ENCODE measurements at regions not wholly inside any gene's neighbourhood (a gene's known extent, or its start where the extent isn't known, plus 50 kb on each side); places are given as distances from the start of the nearest gene placed in this dataset.

GRCh38 chr9:29001006-29001405, 1427.7 kb upstream of the C9orf72 start:
- TF ChIP-seq POLR2A (IDR thresholded peaks at IDR 0.05) (no peak), EP300 (IDR thresholded peaks at IDR 0.05) (no peak)
- TF ChIP-seq, protein P1, sequence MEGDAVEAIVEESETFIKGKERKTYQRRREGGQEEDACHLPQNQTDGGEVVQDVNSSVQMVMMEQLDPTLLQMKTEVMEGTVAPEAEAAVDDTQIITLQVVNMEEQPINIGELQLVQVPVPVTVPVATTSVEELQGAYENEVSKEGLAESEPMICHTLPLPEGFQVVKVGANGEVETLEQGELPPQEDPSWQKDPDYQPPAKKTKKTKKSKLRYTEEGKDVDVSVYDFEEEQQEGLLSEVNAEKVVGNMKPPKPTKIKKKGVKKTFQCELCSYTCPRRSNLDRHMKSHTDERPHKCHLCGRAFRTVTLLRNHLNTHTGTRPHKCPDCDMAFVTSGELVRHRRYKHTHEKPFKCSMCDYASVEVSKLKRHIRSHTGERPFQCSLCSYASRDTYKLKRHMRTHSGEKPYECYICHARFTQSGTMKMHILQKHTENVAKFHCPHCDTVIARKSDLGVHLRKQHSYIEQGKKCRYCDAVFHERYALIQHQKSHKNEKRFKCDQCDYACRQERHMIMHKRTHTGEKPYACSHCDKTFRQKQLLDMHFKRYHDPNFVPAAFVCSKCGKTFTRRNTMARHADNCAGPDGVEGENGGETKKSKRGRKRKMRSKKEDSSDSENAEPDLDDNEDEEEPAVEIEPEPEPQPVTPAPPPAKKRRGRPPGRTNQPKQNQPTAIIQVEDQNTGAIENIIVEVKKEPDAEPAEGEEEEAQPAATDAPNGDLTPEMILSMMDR (IDR thresholded peaks at IDR 0.05), result no peak
- Histone ChIP-seq H3K36me3 (no peaks in the 10 kb centered on the region), H3K27me3 (no peaks in the 10 kb centered on the region), H3K4me3 (no peak overlapping the region), H3K27ac (no peak overlapping the region), H3K4me1 (ENCODE audit: insufficient read depth) (no peaks in the 10 kb centered on the region), H3K9me3 (no peaks in the 10 kb centered on the region)
- DNase-seq, result no peak
- WGBS, 3 donors, result 63 to 78% (median 76%) methylated on average over 3 of the region's 3 CpGs
- intact Hi-C loops (cut with DNase I), result no loop called here

DNA sequence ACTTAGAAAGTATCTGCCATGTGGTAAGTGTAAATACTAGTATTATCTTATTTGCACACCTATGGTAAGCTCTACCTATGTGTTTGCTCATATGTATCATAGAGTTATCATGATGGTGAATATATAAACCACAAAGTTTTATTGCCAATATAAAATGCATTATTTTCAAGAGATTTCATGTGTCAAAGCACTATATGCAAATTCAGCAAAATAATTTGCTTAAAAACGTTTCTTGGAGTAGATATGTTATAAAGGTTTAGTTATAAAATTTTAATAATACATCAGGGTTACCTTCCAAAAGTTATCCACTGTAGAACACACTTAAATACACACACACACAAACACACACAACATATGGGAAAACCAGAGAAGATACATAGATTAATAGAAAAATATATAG, 1431.7 kb upstream of the C9orf72 start:
- no peak overlapping the region for H3K4me3 ChIP-seq
- 24 to 38% (median 37%) methylated on average over 1 of the region's 1 CpG for WGBS, 3 donors
- no peaks in the 10 kb centered on the region for H3K36me3 ChIP-seq
- no peak overlapping the region for H3K27ac ChIP-seq
- H3K9me3 ChIP-seq, result no peaks in the 10 kb centered on the region
- intact Hi-C loops (cut with DNase I), result no loop called here
- H3K27me3 ChIP-seq, result no peaks in the 10 kb centered on the region
- no peaks in the 10 kb centered on the region for H3K4me1 ChIP-seq (ENCODE audit: insufficient read depth)
- no peak for DNase-seq
- TF ChIP-seq POLR2A (IDR thresholded peaks at IDR 0.05) (no peak), EP300 (IDR thresholded peaks at IDR 0.05) (no peak)
- TF ChIP-seq, protein P1 (IDR thresholded peaks at IDR 0.05), result no peak

- intact Hi-C loops (cut with DNase I), result no loop called here
- H3K4me1 ChIP-seq (ENCODE audit: insufficient read depth), result no peaks in the 10 kb centered on the region
- no peaks in the 10 kb centered on the region for H3K36me3 ChIP-seq
- no peak for DNase-seq
- H3K9me3 ChIP-seq, result no peaks in the 10 kb centered on the region
- WGBS, 3 donors, result 32 to 54% (median 36%) methylated on average over 4 of the region's 4 CpGs
- H3K27me3 ChIP-seq, result no peaks in the 10 kb centered on the region
- H3K27ac ChIP-seq, result no peak overlapping the region
- TF ChIP-seq, protein P1 (IDR thresholded peaks at IDR 0.05), result no peak
- TF ChIP-seq POLR2A (IDR thresholded peaks at IDR 0.05), result no peak
- TF ChIP-seq EP300 (IDR thresholded peaks at IDR 0.05), result no peak
- H3K4me3 ChIP-seq, result no peak overlapping the region
These were observed 1433.3 kb upstream of the C9orf72 start for GRCh38 chr9:29006628-29007027.

DNA sequence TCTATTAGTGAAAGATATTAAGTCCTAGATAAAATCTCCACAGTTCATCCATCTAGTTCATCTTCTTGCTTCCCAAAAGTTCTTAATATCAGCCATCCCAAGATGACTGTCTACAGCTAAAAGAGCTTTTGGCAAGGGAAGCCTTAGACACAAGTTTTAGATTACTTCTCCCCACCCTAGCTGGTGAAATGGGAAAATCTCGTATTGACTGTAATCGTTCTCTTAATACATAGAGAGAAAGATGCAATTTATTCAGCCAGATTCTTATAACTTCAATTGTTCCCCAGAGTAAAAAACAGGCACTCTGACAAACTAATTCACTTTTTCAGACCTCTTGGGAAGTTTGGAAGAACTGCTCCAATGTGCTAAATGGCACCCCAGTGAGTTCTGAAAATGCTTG, 1439.6 kb upstream of the C9orf72 start:
- no peak for DNase-seq
- H3K4me3 ChIP-seq, result no peak overlapping the region
- TF ChIP-seq, protein P1 (IDR thresholded peaks at IDR 0.05), result no peak
- no peak for TF ChIP-seq EP300 (IDR thresholded peaks at IDR 0.05)
- TF ChIP-seq POLR2A (IDR thresholded peaks at IDR 0.05), result no peak
- no peaks in the 10 kb centered on the region for H3K36me3 ChIP-seq
- 87 to 91% (median 90%) methylated on average over 2 of the region's 2 CpGs for WGBS, 3 donors
- no peaks in the 10 kb centered on the region for H3K9me3 ChIP-seq
- H3K27me3 ChIP-seq, result no peaks in the 10 kb centered on the region
- intact Hi-C loops (cut with DNase I), result no loop called here
- no peaks in the 10 kb centered on the region for H3K4me1 ChIP-seq (ENCODE audit: insufficient read depth)
- H3K27ac ChIP-seq, result no peak overlapping the region

- Histone ChIP-seq H3K4me3 (no peak overlapping the region), H3K4me1 (ENCODE audit: insufficient read depth) (no peaks in the 10 kb centered on the region), H3K36me3 (no peaks in the 10 kb centered on the region), H3K9me3 (no peaks in the 10 kb centered on the region), H3K27ac (no peak overlapping the region), H3K27me3 (no peaks in the 10 kb centered on the region)
- intact Hi-C loops (cut with DNase I), result no loop called here
- no peak for DNase-seq
- TF ChIP-seq EP300 (IDR thresholded peaks at IDR 0.05) (no peak), POLR2A (IDR thresholded peaks at IDR 0.05) (no peak)
- TF ChIP-seq, protein P1 (IDR thresholded peaks at IDR 0.05), result no peak
These were observed 1448.4 kb upstream of the C9orf72 start for GRCh38 chr9:29021632-29022031.

Data from ovary (tissue), 7 donors.